Endometrium (tissue), 2 donors: ENCODE measurements at regions not wholly inside any gene's neighbourhood (a gene's known extent, or its start where the extent isn't known, plus 50 kb on each side); places are given as distances from the start of the nearest gene placed in this dataset.

Experiments
- FAIRE-seq: peaks from 2 replicates; lab custom pipeline; 2012; peaks lifted over from hg19 to GRCh38; lab: Jason Lieb, UNC
- donor health status: control.
- donor health status: control.

DNA sequence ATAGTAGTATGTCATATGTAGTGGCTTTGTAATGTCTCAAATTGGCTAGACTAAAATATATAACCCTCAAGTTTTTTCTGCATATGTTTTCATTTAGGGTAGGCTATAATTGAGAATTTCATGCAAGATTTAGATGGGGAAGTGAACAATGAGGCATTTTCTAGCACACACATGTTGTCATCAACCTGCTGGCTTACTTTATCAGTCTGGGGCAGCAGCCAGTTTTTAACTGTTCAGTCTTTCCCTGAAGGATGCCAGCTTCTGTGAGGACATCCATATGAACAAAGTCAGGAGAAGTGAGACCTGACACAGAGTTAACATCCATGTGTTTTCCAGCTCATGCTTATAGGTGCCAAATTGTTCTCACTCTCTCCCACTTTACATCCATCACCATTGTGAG is 74.7 kb upstream of the OLFM3 start:
- no peak for FAIRE-seq

DNA sequence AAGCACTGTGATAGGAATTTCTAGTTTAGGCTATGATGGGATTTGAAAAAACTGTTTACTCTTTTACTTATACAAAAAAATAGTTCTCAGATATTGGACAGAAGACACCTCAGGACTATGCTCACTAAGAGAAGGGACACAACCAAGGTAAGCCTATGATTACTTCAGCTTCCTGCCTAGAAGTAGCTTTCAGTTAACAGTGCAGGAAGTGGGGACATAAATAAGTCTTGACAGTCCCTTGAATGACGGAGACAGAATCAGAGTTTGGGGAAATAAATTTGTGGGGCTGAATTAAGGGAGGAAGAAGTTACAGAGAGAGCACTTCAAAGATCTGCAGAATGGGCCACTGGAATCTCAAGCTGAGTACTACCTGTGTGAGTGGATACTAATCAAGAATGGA is 53.8 kb upstream of the OLFM3 start:
- FAIRE-seq: no peak

DNA sequence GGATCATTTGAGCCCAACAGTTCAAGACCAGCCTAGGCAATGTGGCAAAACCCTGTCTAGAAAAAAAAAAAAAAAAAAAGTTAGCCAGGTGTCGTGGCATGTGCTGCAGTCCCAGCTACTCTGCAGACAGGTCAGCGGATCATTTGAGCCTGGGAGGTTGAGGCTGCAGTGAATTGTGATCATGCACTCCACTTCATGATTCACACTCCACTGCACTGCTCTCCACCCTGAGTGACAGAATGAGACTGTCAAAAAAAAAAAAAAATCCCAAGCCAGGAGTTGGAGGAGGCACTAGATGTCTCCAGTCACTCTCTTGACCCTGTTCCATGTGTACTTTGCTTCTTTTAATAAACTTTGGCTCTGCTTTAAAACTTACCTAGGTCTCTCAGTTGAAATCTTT is 51.0 kb upstream of the OLFM3 start:
- no peak for FAIRE-seq
